ENCODE measurements at regions not wholly inside any gene's neighbourhood (a gene's known extent, or its start where the extent isn't known, plus 50 kb on each side); places are given as distances from the start of the nearest gene placed in this dataset.

GRCh38 chr17:14774774-14775173, 473.9 kb downstream of the HS3ST3B1 start:
- no peak for TF ChIP-seq GATA1 (IDR thresholded peaks at IDR 0.05; ENCODE audit: low read depth, low read length)
- no peak for TF ChIP-seq POLR2A (IDR thresholded peaks at IDR 0.05; ENCODE audit: low read length)

GRCh38 chr17:14772776-14773175, 471.9 kb downstream of the HS3ST3B1 start:
- no peak for DNase-seq
- TF ChIP-seq GATA1 (IDR thresholded peaks at IDR 0.05; ENCODE audit: low read depth, low read length) (no peak), POLR2A (IDR thresholded peaks at IDR 0.05; ENCODE audit: low read length) (no peak)

More at GRCh38 chr17:14774774-14775173, 473.9 kb downstream of the HS3ST3B1 start:
- no peak for DNase-seq

- no peak for DNase-seq
- TF ChIP-seq POLR2A (IDR thresholded peaks at IDR 0.05; ENCODE audit: low read length) (no peak), GATA1 (IDR thresholded peaks at IDR 0.05; ENCODE audit: low read depth, low read length) (no peak)
These were observed 470.7 kb downstream of the HS3ST3B1 start for GRCh38 chr17:14771543-14771942.

GRCh38 chr17:14768923-14769322, 468.0 kb downstream of the HS3ST3B1 start:
- TF ChIP-seq POLR2A (IDR thresholded peaks at IDR 0.05; ENCODE audit: low read length) (no peak), GATA1 (IDR thresholded peaks at IDR 0.05; ENCODE audit: low read depth, low read length) (no peak)
- no peak for DNase-seq

GRCh38 chr17:14762736-14763479, 462.0 kb downstream of the HS3ST3B1 start:
- TF ChIP-seq GATA1 (IDR thresholded peaks at IDR 0.05; ENCODE audit: low read depth, low read length) (no peak), POLR2A (IDR thresholded peaks at IDR 0.05; ENCODE audit: low read length) (no peak)
- DNase-seq, result no peak

- TF ChIP-seq POLR2A (IDR thresholded peaks at IDR 0.05; ENCODE audit: low read length) (no peak), GATA1 (IDR thresholded peaks at IDR 0.05; ENCODE audit: low read depth, low read length) (no peak)
- DNase-seq, result no peak
These were observed 460.0 kb downstream of the HS3ST3B1 start for GRCh38 chr17:14760719-14761411.

GRCh38 chr17:14760212-14760611, 459.3 kb downstream of the HS3ST3B1 start:
- TF ChIP-seq POLR2A (IDR thresholded peaks at IDR 0.05; ENCODE audit: low read length) (no peak), GATA1 (IDR thresholded peaks at IDR 0.05; ENCODE audit: low read depth, low read length) (no peak)
- no peak for DNase-seq

- no peak for DNase-seq
- TF ChIP-seq GATA1 (IDR thresholded peaks at IDR 0.05; ENCODE audit: low read depth, low read length) (no peak), POLR2A (IDR thresholded peaks at IDR 0.05; ENCODE audit: low read length) (no peak)
These were observed 458.4 kb downstream of the HS3ST3B1 start for GRCh38 chr17:14759325-14759724.

GRCh38 chr17:14756479-14756878, 455.6 kb downstream of the HS3ST3B1 start:
- no peak for DNase-seq
- TF ChIP-seq POLR2A (IDR thresholded peaks at IDR 0.05; ENCODE audit: low read length), result no peak
- no peak for TF ChIP-seq GATA1 (IDR thresholded peaks at IDR 0.05; ENCODE audit: low read depth, low read length)

GRCh38 chr17:14755002-14755401, 454.1 kb downstream of the HS3ST3B1 start:
- DNase-seq, result no peak
- TF ChIP-seq POLR2A (IDR thresholded peaks at IDR 0.05; ENCODE audit: low read length) (no peak), GATA1 (IDR thresholded peaks at IDR 0.05; ENCODE audit: low read depth, low read length) (no peak)

GRCh38 chr17:14753383-14753782, 452.5 kb downstream of the HS3ST3B1 start:
- TF ChIP-seq POLR2A (IDR thresholded peaks at IDR 0.05; ENCODE audit: low read length) (no peak), GATA1 (IDR thresholded peaks at IDR 0.05; ENCODE audit: low read depth, low read length) (no peak)
- no peak for DNase-seq

- TF ChIP-seq GATA1 (IDR thresholded peaks at IDR 0.05; ENCODE audit: low read depth, low read length), result no peak
- no peak for TF ChIP-seq POLR2A (IDR thresholded peaks at IDR 0.05; ENCODE audit: low read length)
These were observed 451.1 kb downstream of the HS3ST3B1 start for GRCh38 chr17:14752011-14752410.

GRCh38 chr17:14750866-14751265, 450.0 kb downstream of the HS3ST3B1 start:
- no peak for DNase-seq
- no peak for TF ChIP-seq POLR2A (IDR thresholded peaks at IDR 0.05; ENCODE audit: low read length)
- no peak for TF ChIP-seq GATA1 (IDR thresholded peaks at IDR 0.05; ENCODE audit: low read depth, low read length)

More at GRCh38 chr17:14752011-14752410, 451.1 kb downstream of the HS3ST3B1 start:
- no peak for DNase-seq

GRCh38 chr17:14749269-14749668, 448.4 kb downstream of the HS3ST3B1 start:
- TF ChIP-seq POLR2A (IDR thresholded peaks at IDR 0.05; ENCODE audit: low read length) (no peak), GATA1 (IDR thresholded peaks at IDR 0.05; ENCODE audit: low read depth, low read length) (no peak)
- no peak for DNase-seq
